A549 (cell line): ENCODE measurements at regions not wholly inside any gene's neighbourhood (a gene's known extent, or its start where the extent isn't known, plus 50 kb on each side); places are given as distances from the start of the nearest gene placed in this dataset.
"Not testable (repeated sequence)": the region's sequence is repeated elsewhere in the genome, so short reads cannot be mapped to it uniquely, and the experiment has no call there.

Experiments used
- CTCF ChIP-seq: fragments of >200 bp; sonication (Bioruptor Twin); formaldehyde crosslinking; IDR thresholded peaks from 3 replicates; pipeline ENCODE4 v1.5.1; 2016
- MAFK ChIP-seq: fragments of 450-650 bp; IDR thresholded peaks from 2 replicates; pipeline ENCODE4 v1.6.1; 2014; ENCODE audit not compliant: partially characterized antibody
- NFE2L2 ChIP-seq: fragments of 150-350 bp; conservative IDR thresholded peaks from 2 replicates; pipeline ENCODE4 v1.6.1; 2014; ENCODE audit warnings: low read length
- POLR2A ChIP-seq: IDR thresholded peaks from 2 replicates; pipeline ENCODE4 v1.6.1; 2012; ENCODE audit warnings: mild to moderate bottlenecking, low read length
- POLR2AphosphoS2 ChIP-seq: conservative IDR thresholded peaks from 2 replicates; pipeline ENCODE4 v1.6.1; 2012; ENCODE audit warnings: low read length, improper control_type of control experiment, inconsistent platforms
- RFX5 ChIP-seq: fragments of 450-650 bp; IDR thresholded peaks from 2 replicates; pipeline ENCODE4 v1.7.1; 2014; ENCODE audit warnings: antibody characterized with exemption, mild to moderate bottlenecking, moderate library complexity
- TF ChIP-seq, protein P1 (sequence below): IDR thresholded peaks from 2 replicates; pipeline ENCODE4 v1.6.1; 2012
- TF ChIP-seq, protein P2 (sequence below): fragments of 200-600 bp; sonication (generic); IDR thresholded peaks from 2 replicates; pipeline ENCODE4 v1.6.1; 2016; ENCODE audit warnings: antibody characterized with exemption, mild to moderate bottlenecking, moderate library complexity

GRCh38 chr11:89556731-89557707 is 65.8 kb upstream of the NOX4 start:
- not testable (repeated sequence) for TF ChIP-seq CTCF, POLR2A, RFX5, NFE2L2, MAFK, POLR2AphosphoS2
- TF ChIP-seq, protein P1, sequence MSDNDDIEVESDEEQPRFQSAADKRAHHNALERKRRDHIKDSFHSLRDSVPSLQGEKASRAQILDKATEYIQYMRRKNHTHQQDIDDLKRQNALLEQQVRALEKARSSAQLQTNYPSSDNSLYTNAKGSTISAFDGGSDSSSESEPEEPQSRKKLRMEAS: not testable (repeated sequence)
- TF ChIP-seq, protein P2, sequence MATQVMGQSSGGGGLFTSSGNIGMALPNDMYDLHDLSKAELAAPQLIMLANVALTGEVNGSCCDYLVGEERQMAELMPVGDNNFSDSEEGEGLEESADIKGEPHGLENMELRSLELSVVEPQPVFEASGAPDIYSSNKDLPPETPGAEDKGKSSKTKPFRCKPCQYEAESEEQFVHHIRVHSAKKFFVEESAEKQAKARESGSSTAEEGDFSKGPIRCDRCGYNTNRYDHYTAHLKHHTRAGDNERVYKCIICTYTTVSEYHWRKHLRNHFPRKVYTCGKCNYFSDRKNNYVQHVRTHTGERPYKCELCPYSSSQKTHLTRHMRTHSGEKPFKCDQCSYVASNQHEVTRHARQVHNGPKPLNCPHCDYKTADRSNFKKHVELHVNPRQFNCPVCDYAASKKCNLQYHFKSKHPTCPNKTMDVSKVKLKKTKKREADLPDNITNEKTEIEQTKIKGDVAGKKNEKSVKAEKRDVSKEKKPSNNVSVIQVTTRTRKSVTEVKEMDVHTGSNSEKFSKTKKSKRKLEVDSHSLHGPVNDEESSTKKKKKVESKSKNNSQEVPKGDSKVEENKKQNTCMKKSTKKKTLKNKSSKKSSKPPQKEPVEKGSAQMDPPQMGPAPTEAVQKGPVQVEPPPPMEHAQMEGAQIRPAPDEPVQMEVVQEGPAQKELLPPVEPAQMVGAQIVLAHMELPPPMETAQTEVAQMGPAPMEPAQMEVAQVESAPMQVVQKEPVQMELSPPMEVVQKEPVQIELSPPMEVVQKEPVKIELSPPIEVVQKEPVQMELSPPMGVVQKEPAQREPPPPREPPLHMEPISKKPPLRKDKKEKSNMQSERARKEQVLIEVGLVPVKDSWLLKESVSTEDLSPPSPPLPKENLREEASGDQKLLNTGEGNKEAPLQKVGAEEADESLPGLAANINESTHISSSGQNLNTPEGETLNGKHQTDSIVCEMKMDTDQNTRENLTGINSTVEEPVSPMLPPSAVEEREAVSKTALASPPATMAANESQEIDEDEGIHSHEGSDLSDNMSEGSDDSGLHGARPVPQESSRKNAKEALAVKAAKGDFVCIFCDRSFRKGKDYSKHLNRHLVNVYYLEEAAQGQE: not testable (repeated sequence)
